NCI-H2029 treated with DMSO at 0.1 percent for 48 hours (cell line): ENCODE measurements at regions not wholly inside any gene's neighbourhood (a gene's known extent, or its start where the extent isn't known, plus 50 kb on each side); places are given as distances from the start of the nearest gene placed in this dataset.

Source experiments
- DNase-seq: peaks from one replicate; lab custom pipeline; 2025; lab: John Stamatoyannopoulos, UW

GRCh38 chr9:129359162-129359811 is 181.2 kb upstream of the IER5L start:
- no peak for DNase-seq

GRCh38 chr9:129358621-129359154 is 180.6 kb upstream of the IER5L start:
- DNase-seq, result no peak

- DNase-seq, result no peak
Measured at GRCh38 chr9:129357773-129358245, 179.7 kb upstream of the IER5L start.

- no peak for DNase-seq
Measured at GRCh38 chr9:129356871-129357772, 179.1 kb upstream of the IER5L start.

GRCh38 chr9:129355631-129356030 is 177.6 kb upstream of the IER5L start:
- DNase-seq, result no peak

- DNase-seq, result no peak
Measured at GRCh38 chr9:129354498-129354897, 176.4 kb upstream of the IER5L start.

- no peak for DNase-seq
Measured at GRCh38 chr9:129353697-129354336, 175.8 kb upstream of the IER5L start.

GRCh38 chr9:129352146-129352865 is 174.2 kb upstream of the IER5L start:
- no peak for DNase-seq

- DNase-seq, result no peak
Measured at GRCh38 chr9:129351642-129352145, 173.6 kb upstream of the IER5L start.

- DNase-seq, result no peak
Measured at GRCh38 chr9:129351058-129351641, 173.1 kb upstream of the IER5L start.

- no peak for DNase-seq
Measured at GRCh38 chr9:129350143-129350935, 172.3 kb upstream of the IER5L start.

- DNase-seq, result no peak
Measured at GRCh38 chr9:129349665-129349947, 171.5 kb upstream of the IER5L start.

- no peak for DNase-seq
Measured at GRCh38 chr9:129348890-129349664, 171.0 kb upstream of the IER5L start.

GRCh38 chr9:129347316-129348120 is 169.5 kb upstream of the IER5L start:
- no peak for DNase-seq

GRCh38 chr9:129346046-129346445 is 168.0 kb upstream of the IER5L start:
- no peak for DNase-seq

GRCh38 chr9:129344641-129345495 is 166.8 kb upstream of the IER5L start:
- DNase-seq, result no peak

- no peak for DNase-seq
Measured at GRCh38 chr9:129343424-129344375, 165.6 kb upstream of the IER5L start.
